CD4-positive, alpha-beta T cell treated with Interleukin-15 for 4 hours (primary cell): ENCODE measurements at regions not wholly inside any gene's neighbourhood (a gene's known extent, or its start where the extent isn't known, plus 50 kb on each side); places are given as distances from the start of the nearest gene placed in this dataset.
A peak's percentile ranks its signal among the peaks of the same experiment; 100 is the strongest.

Source experiments
- DNase-seq: peaks from one replicate; pipeline ENCODE4 v3.0.0-alpha.2; 2020; ENCODE audit warnings: low spot score

- no peak for DNase-seq
Measured at GRCh38 chr14:65186951-65187350, 84.6 kb upstream of the MAX start.

DNA sequence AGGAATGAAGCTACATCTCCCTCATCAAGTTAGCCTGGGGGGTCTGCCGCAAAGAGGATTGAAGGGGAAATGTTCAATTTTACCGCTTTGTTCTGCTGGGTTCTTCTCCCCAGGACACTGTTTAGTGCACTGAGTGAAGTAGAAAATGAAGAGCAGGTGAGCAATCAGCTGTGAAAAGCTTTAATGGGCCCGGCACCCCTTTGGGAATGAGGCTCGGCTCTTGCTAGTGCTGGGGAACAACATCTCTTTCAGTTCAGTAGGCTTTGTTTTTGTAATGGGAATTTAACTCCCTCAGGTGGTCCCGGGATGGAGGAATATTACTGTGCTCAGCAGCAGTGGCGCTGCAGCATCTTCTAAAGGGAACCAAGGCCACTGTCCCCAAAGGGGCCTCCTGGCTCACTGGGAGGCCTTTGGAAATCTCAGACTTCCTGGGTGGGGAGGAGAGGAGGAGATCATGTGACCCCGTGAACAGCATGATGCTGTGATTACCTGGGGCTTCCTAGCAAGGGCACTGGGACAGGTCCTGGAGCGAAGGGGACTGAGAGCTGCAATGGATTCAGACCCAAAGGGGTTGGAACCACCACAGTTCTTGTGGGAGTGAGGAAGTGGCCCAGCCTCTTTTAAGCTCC lies 85.2 kb upstream of the MAX start:
- DNase-seq: no peak

GRCh38 chr14:65190312-65190711 lies 88.0 kb upstream of the MAX start:
- no peak for DNase-seq

GRCh38 chr14:65191716-65192115 lies 89.4 kb upstream of the MAX start:
- DNase-seq: no peak

- DNase-seq: no peak
Measured at GRCh38 chr14:65192686-65193085, 90.4 kb upstream of the MAX start.

DNA sequence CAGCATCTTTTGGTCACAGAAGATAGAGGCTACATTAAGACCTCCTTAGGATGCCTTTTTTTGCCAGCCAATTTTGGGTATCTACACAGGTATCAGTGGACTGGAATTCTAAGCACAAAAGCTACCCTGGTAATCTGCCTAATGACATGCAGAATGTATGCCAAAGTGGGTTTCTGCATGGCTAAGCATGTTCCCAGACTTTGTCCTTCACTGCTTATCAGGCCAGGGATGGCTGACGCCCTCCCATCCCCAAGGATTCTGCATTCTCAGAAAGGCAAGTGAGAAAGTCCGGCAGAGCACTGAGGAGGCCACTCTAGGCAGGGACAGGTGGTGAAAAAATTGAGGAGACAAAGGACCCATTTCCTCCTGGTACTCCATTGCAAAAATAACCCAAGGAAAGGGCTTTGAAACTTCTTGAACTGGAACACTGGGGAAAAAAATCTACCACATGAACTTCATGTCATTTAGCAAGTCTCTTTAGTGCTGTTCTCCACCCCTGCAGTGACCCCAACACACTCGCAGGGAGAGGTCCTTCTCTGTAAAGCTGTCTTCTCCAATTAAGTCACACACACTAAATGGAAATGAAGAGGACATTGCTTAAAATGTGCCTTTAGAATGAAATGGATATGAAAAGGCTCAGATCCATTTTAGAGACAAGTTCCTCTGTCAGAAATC lies 91.7 kb upstream of the MAX start:
- DNase-seq: no peak

DNA sequence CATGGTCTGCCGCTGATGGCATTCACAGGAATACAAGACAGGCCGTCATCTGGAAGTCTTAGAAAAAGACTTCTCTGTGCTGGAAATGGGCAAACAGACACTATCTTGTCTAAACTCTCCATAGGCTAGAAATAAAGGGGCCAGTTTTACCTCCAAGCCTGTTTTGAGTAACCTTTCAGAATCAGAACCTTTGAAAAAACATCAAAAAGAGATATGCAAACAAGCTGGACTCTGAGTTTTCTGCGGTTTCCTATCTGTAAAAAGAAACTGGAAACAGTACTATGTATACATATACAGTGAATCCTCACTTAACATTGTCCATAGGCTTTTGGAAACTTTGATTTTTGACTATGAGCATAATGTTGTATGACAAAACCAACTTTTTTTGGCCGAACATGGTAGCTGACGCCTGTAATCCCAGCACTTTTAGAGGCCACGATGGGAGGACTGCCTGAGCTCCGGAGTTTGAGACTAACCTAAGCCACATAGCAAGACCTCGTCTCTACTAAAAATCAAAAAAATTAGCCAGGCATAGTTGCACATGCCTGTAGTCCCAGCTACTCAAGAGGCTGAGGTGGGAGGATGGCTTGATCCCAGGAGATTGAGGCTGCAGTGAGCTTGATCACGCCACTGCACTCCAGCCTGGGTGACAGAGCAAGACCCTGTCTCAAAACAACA lies 92.9 kb upstream of the MAX start:
- DNase-seq: no peak

- DNase-seq: no peak
Measured at GRCh38 chr14:65198346-65198745, 96.0 kb upstream of the MAX start.

GRCh38 chr14:65200454-65200853 lies 98.1 kb upstream of the MAX start:
- DNase-seq: no peak

- DNase-seq: no peak
Measured at GRCh38 chr14:65203574-65203973, 101.3 kb upstream of the MAX start.

DNA sequence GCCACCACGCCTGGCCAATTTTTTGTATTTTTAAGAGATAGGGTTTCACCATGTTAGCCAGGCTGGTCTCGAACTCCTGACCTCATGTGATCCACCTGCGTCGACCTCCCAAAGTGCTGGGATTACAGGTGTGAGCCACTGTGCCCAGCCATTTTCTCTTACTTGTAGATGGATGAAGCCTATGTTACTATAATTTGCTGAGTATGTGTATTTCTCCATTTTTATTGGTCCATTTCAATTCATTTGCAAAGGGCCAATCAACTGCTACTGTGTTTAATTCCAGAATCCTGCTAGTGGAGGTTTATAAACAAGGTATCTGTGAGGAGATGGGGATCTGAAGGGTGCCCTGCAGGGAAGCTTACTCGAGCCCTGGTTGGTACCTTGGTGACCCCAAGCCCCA lies 101.7 kb upstream of the MAX start:
- DNase-seq: no peak

GRCh38 chr14:65206078-65206447 lies 103.7 kb upstream of the MAX start:
- DNase-seq: no peak

DNA sequence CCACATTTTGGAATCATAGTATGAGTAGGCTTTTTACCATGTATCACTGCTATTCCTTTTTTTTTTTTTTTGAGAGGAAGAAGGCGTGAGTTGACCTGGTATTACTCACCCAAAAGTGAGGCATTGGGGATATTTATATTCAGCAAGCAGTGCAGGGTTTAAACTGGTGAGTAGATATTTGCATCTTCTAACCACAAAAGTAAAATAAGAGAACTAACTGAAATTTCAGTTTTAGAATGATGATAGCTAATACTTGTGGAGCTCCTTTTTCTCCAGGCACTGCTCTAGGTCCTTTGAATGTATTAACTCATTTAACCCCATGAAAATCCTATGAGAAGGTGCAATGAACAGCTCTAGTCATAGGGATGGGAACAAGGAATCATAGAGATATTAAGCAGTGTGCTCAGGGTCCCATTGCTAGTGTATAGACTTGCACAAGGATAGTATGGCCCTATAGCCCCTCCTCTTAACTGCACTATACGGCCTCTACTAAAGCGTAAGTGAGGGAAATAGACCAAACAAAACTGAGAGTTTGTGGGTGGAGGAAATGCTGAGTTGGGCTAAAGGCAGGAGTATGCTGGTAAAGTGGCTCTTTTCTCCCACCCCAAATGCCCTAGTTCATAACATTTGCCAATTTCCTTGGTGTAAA lies 104.3 kb upstream of the MAX start:
- DNase-seq: peak; percentile 57

GRCh38 chr14:65208548-65208947 lies 106.2 kb upstream of the MAX start:
- no peak for DNase-seq

DNA sequence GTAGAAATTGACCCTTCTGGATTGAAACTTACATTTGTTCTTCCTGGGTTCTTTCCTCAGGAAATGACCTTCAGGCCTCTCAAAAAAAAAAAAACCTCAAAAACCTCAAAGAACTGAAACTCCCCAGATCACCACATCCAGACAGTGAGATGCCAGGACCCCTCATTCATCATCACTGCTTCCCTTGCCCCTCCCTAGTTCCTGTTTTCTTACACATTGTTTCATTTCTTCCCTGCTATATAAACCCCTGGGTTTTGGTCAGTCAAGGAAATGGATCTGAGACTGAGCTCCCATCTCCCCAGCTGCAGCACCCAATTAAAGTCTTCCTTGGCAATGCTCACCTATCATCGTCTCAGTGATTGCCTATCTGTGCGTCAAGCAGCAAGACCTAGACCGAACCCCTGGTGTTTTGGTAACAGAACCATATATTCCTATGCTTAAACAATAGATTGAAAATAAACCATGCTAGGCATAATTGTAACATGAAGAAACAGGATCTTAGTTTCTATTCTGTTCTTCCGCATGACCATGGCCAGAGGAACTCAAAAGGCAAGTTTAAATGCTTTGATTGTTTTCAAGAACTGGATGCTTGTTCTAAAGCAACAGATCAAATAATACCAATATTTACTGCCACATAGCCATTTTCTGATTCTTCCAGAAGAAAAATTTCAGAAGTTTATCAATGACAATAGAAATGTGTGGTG lies 108.0 kb upstream of the MAX start:
- DNase-seq: peak; percentile 17

- DNase-seq: no peak
Measured at GRCh38 chr14:65210822-65211182, 108.5 kb upstream of the MAX start.

GRCh38 chr14:65211341-65211987 lies 109.1 kb upstream of the MAX start:
- no peak for DNase-seq

GRCh38 chr14:65213316-65213715 lies 111.0 kb upstream of the MAX start:
- no peak for DNase-seq

DNA sequence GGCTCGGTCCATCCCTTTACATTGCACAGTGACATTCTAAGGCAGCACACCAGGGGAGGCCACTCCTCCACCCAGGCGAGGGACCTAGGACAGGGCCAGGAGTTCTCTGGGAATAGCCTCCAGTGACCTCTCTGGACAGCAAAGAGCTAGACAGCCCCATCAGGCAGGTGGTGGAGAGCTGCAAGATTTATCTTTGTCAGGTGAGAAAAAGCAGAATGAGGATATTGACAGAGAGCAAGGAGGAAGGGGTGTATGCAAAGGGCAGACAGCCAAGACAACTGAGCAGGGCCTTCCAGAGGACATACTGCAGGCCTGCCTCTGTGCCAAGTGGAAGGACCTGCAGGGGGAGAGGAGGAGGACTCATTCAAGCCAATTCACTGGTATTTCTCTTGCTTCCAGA lies 112.4 kb upstream of the MAX start:
- no peak for DNase-seq

DNA sequence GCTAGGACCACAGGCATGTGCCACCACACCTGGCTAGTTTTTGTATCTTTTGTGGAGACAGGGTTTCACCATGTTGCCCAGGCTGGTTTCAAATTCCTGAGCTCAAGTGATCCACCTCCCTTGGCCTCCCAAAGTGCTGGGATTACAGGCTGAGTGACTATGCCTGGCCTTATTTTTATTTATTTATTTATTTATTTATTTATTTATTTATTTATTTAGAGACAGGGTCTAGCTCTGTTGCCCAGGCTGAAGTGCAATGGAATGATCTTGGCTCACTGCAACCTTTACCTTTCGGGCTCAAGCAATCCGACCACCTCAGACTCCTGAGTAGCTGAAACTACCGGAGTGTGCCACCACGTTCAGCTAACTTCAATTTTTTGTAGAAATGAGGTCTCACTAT lies 117.0 kb upstream of the MAX start:
- no peak for DNase-seq

- DNase-seq: peak; percentile 56
Measured at GRCh38 chr14:65222440-65222858, 120.1 kb upstream of the MAX start.

DNA sequence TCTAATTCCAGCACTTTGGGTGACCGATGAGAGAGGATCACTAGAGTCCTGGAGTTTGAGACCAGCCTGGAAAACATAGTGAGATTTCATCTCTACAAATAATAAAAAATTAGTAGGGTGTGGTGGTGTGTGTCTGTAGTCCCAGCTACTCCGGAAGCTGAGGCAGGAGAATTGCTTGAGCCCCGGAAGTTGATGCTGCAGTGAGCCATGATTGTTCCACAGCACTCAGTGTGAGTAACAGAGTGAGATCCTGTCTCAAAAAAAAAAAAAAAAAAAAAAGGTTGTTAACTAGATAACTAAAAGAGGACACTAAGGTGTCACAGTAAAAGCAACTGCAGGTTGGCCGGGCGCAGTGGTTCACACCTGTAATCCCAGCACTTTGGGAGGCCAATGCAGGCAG lies 121.3 kb upstream of the MAX start:
- peak; percentile 31 for DNase-seq
